Trophoblast cell (in vitro differentiated cells and primary cell): ENCODE measurements at regions not wholly inside any gene's neighbourhood (a gene's known extent, or its start where the extent isn't known, plus 50 kb on each side); places are given as distances from the start of the nearest gene placed in this dataset.

ENCODE experiments used
- DNase-seq, 2 donors: peaks; one replicate each; pipeline ENCODE4 v3.0.0-alpha.2; 2016
- H2AFZ ChIP-seq: 2 replicates; pipeline ENCODE4 v1.6.1; 2013; ENCODE audit warnings: low read length, moderate library complexity, mild to moderate bottlenecking; ENCODE audit not compliant: insufficient read depth, poor library complexity
- H2AK5ac ChIP-seq: 2 replicates; pipeline ENCODE4 v1.6.1; 2013; ENCODE audit warnings: mild to moderate bottlenecking, low read length
- H2BK120ac ChIP-seq: 2 replicates; pipeline ENCODE4 v1.6.1; 2013; ENCODE audit warnings: low read length, mild to moderate bottlenecking, moderate library complexity; ENCODE audit not compliant: insufficient read depth, poor library complexity
- H2BK12ac ChIP-seq: 2 replicates; pipeline ENCODE4 v1.6.1; 2013; ENCODE audit warnings: mild to moderate bottlenecking, low read length, moderate library complexity
- H2BK5ac ChIP-seq: 2 replicates; pipeline ENCODE4 v1.6.1; 2013; ENCODE audit warnings: low read length, low read depth, moderate library complexity, mild to moderate bottlenecking; ENCODE audit not compliant: poor library complexity
- H3K14ac ChIP-seq: 2 replicates; pipeline ENCODE4 v1.6.1; 2013; ENCODE audit warnings: mild to moderate bottlenecking, low read length
- H3K18ac ChIP-seq: 2 replicates; pipeline ENCODE4 v1.6.1; 2013; ENCODE audit warnings: mild to moderate bottlenecking, low read length
- H3K23ac ChIP-seq: 2 replicates; pipeline ENCODE4 v1.6.1; 2013; ENCODE audit warnings: low read length
- H3K27ac ChIP-seq: 2 replicates; pipeline ENCODE4 v1.5.1; 2013; ENCODE audit warnings: low read depth, mild to moderate bottlenecking, inconsistent platforms, low read length, moderate library complexity
- H3K27me3 ChIP-seq: 2 replicates; pipeline ENCODE4 v1.6.1; 2013; ENCODE audit warnings: inconsistent platforms, mild to moderate bottlenecking, low read length, moderate library complexity; ENCODE audit not compliant: insufficient read depth
- H3K36me3 ChIP-seq, 2 experiments: 1 replicate in 1 of 2; 2 replicates in 1 of 2; pipeline ENCODE4 v1.6.1; 2013; ENCODE audit warnings: low read length in 2 of 2, mild to moderate bottlenecking in 2 of 2, moderate library complexity in 1 of 2; ENCODE audit not compliant: insufficient read depth in 2 of 2, control insufficient read depth in 1 of 2
- H3K4ac ChIP-seq: 2 replicates; pipeline ENCODE4 v1.6.1; 2013; ENCODE audit warnings: low read depth, mild to moderate bottlenecking, low read length, moderate library complexity
- H3K4me1 ChIP-seq, 2 experiments: 1 replicate in 1 of 2; 2 replicates in 1 of 2; pipeline ENCODE4 v1.6.1; 2013; ENCODE audit warnings: low read length in 2 of 2, mild to moderate bottlenecking in 2 of 2, moderate library complexity in 1 of 2; ENCODE audit not compliant: insufficient read depth in 2 of 2, control insufficient read depth in 1 of 2
- H3K4me2 ChIP-seq: 2 replicates; pipeline ENCODE4 v1.6.1; 2013; ENCODE audit warnings: inconsistent platforms, mild to moderate bottlenecking, low read length, moderate library complexity
- H3K4me3 ChIP-seq: 2 replicates; pipeline ENCODE4 v1.5.1; 2013; ENCODE audit warnings: mild to moderate bottlenecking, low read depth, low read length, inconsistent platforms
- H3K79me1 ChIP-seq: one replicate; pipeline ENCODE4 v1.6.1; 2013; ENCODE audit warnings: low read length
- H3K79me2 ChIP-seq: 2 replicates; pipeline ENCODE4 v1.6.1; 2013; ENCODE audit warnings: low read length, mild to moderate bottlenecking; ENCODE audit not compliant: control insufficient read depth, insufficient read depth, poor library complexity
- H3K9ac ChIP-seq: 2 replicates; pipeline ENCODE4 v1.6.1; 2013; ENCODE audit warnings: mild to moderate bottlenecking, low read length
- H3K9me3 ChIP-seq: 2 replicates; pipeline ENCODE4 v1.6.1; 2013; ENCODE audit warnings: low read depth, mild to moderate bottlenecking, control low read depth, inconsistent platforms, low read length; ENCODE audit not compliant: insufficient read depth
- H4K12ac ChIP-seq: 2 replicates; pipeline ENCODE4 v1.6.1; 2013; ENCODE audit warnings: low read depth, mild to moderate bottlenecking, low read length, moderate library complexity
- H4K8ac ChIP-seq: 2 replicates; pipeline ENCODE4 v1.6.1; 2013; ENCODE audit warnings: low read depth, mild to moderate bottlenecking, low read length, moderate library complexity
- H4K91ac ChIP-seq: one replicate; pipeline ENCODE4 v1.6.1; 2013; ENCODE audit warnings: low read depth, mild to moderate bottlenecking, low read length, moderate library complexity
- WGBS: extraction: QIAGEN DNeasy Blood & Tissue Kit; methylation state at CpG from one replicate; pipeline ENCODE4 v1.1.7; 2013; ENCODE audit warnings: missing lambda C conversion rate; ENCODE audit not compliant: insufficient read length, insufficient coverage; ENCODE audit errors: extremely low coverage; 5-methylcytosine and 5-hydroxymethylcytosine counted together

DNA sequence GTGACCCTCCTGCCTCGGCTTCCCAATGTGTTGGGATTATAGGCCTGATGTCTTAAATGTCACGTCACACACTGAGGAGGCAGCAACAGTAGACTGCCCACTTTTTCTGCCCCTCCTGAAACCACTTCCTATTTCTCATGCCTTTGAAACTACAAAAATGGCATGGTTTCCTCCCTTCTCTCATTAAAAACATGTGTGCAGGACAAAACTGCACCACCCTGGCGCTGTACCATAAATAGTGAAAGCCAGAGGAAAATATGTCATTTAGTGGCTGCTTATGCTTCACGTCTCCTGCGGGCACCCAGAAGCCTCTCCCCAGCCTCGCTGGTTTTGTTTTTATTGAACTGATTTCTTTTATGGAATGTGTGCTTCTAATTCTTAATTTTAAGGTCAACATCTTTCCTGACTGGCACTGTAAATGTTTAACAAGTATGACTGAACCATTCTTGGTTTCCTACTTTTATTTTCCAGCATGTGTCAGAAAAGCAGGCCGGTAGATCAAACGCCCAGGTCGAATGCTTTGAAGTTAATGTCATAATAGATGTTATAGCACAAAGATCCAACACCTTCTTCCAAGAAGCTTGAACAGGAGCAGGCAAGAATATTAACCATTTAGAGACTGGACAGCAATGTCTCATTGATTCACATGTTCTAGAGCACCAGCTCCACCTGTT is 59.6 kb upstream of the C1orf87 start:
- no peak overlapping the region for H2BK12ac ChIP-seq
- no peaks in the 10 kb centered on the region for H3K79me2 ChIP-seq
- no peaks in the 10 kb centered on the region for H3K4me1 ChIP-seq
- no peak overlapping the region for H3K4me2 ChIP-seq
- H4K91ac ChIP-seq, result no peak overlapping the region
- no peak overlapping the region for H3K18ac ChIP-seq
- no peak overlapping the region for H2AFZ ChIP-seq
- H3K27ac ChIP-seq, result no peak overlapping the region
- H3K27me3 ChIP-seq, result no peaks in the 10 kb centered on the region
- no peaks in the 10 kb centered on the region for H3K9me3 ChIP-seq
- H3K14ac ChIP-seq, result no peak overlapping the region
- H3K4me3 ChIP-seq, result no peak overlapping the region
- H3K4ac ChIP-seq, result no peak overlapping the region
- H2BK5ac ChIP-seq, result no peak overlapping the region
- H4K8ac ChIP-seq, result no peak overlapping the region
- H3K9ac ChIP-seq, result no peak overlapping the region
- no CpG with 5 or more reads among the region's 9 CpGs for WGBS
- no peaks in the 10 kb centered on the region for H3K36me3 ChIP-seq
- no peak overlapping the region for H2BK120ac ChIP-seq
- H3K23ac ChIP-seq, result no peak overlapping the region
- H3K79me1 ChIP-seq, result no peaks in the 10 kb centered on the region
- H2AK5ac ChIP-seq, result no peak overlapping the region
- DNase-seq, result no peak
- H4K12ac ChIP-seq, result no peak overlapping the region

DNA sequence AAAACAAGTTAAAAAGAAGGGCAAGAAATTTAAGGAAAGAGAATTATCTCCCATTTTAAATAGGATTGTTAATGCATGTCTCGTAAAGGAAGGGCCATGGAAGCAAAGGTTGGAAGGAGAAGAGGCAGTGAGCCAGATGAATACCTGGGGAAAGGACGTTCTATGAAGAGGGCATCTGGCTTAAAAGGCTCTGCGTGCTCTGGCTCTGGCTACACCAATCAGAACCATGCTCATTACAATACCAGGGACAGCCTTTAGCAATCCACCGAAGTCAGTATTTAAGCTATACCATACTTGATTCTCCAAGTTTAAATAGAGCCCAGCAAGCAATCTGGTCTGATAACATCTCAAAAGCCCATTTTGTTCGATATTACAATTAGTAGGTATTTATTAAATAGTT is 58.5 kb upstream of the C1orf87 start:
- Histone ChIP-seq H3K79me1 (no peaks in the 10 kb centered on the region), H2AFZ (no peak overlapping the region), H3K18ac (no peak overlapping the region), H3K27ac (no peak overlapping the region), H3K4me3 (no peak overlapping the region), H2BK12ac (no peak overlapping the region), H3K36me3 (no peaks in the 10 kb centered on the region), H2BK120ac (no peak overlapping the region), H3K4me2 (no peak overlapping the region), H4K8ac (no peak overlapping the region), H3K27me3 (no peaks in the 10 kb centered on the region), H4K12ac (no peak overlapping the region), H3K9me3 (no peaks in the 10 kb centered on the region), H3K9ac (no peak overlapping the region), H2BK5ac (no peak overlapping the region), H4K91ac (no peak overlapping the region), H3K79me2 (no peaks in the 10 kb centered on the region), H3K4ac (no peak overlapping the region), H2AK5ac (no peak overlapping the region), H3K4me1 (no peaks in the 10 kb centered on the region), H3K14ac (no peak overlapping the region), H3K23ac (no peak overlapping the region)
- no peak for DNase-seq
- WGBS, result no CpG with 5 or more reads among the region's 5 CpGs

DNA sequence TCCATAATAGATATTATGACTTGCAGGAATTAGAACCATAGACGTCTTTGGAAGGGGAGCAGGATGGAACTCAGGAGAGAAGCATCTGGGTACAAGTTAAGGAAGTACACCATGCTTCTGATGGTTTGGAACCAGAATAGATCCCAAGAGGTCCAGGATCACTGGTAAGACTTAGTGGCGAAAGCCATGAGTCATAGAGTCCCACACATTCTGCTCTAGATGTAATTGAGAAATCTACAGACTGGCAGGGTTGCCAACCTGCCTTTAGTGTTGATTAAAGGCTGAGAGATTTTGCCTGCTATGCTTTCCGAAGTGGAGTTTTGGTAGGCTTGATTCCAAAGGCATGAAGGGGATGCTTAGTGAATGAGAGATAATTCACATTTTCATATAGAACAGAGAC is 57.1 kb upstream of the C1orf87 start:
- Histone ChIP-seq H2BK12ac (no peak overlapping the region), H3K36me3 (no peaks in the 10 kb centered on the region), H2AFZ (no peak overlapping the region), H3K4ac (no peak overlapping the region), H3K18ac (no peak overlapping the region), H4K8ac (no peak overlapping the region), H4K12ac (no peak overlapping the region), H3K4me3 (no peak overlapping the region), H3K4me1 (no peaks in the 10 kb centered on the region), H3K27me3 (no peaks in the 10 kb centered on the region), H3K23ac (no peak overlapping the region), H2AK5ac (no peak overlapping the region), H2BK5ac (no peak overlapping the region), H3K27ac (no peak overlapping the region), H3K79me2 (no peaks in the 10 kb centered on the region), H3K14ac (no peak overlapping the region), H2BK120ac (no peak overlapping the region), H3K79me1 (no peaks in the 10 kb centered on the region), H3K4me2 (no peak overlapping the region), H4K91ac (no peak overlapping the region), H3K9ac (no peak overlapping the region), H3K9me3 (no peaks in the 10 kb centered on the region)
- no CpG with 5 or more reads among the region's 3 CpGs for WGBS
- DNase-seq, result no peak

DNA sequence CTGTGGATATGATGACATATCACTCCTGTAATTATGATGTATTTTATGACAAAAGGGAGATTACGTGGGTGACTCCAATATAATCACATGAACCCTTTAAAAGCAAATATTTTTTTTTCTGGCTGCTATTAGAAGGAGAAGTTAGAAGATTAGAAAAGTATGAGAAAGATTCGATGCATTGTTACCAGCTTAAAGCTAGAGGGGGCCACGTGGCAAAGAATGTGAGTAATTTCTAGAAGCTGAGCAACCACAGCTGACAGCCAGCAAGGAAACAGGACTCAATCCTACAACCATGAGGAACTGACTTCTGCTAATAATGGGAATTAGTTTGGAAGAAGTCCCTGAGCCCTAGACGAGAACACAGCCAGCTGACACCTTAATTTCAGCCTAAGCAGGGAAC is 56.3 kb upstream of the C1orf87 start:
- no peaks in the 10 kb centered on the region for H3K36me3 ChIP-seq
- H3K79me2 ChIP-seq, result no peaks in the 10 kb centered on the region
- H3K4me1 ChIP-seq, result no peaks in the 10 kb centered on the region
- H4K12ac ChIP-seq, result no peak overlapping the region
- no peak overlapping the region for H2BK5ac ChIP-seq
- no peak overlapping the region for H3K18ac ChIP-seq
- H3K14ac ChIP-seq, result no peak overlapping the region
- no peak for DNase-seq
- no peak overlapping the region for H2AFZ ChIP-seq
- no CpG with 5 or more reads among the region's 4 CpGs for WGBS
- H3K27ac ChIP-seq, result no peak overlapping the region
- H3K4ac ChIP-seq, result no peak overlapping the region
- H3K4me3 ChIP-seq, result no peak overlapping the region
- H2BK12ac ChIP-seq, result no peak overlapping the region
- H3K23ac ChIP-seq, result no peak overlapping the region
- no peak overlapping the region for H4K91ac ChIP-seq
- no peaks in the 10 kb centered on the region for H3K27me3 ChIP-seq
- H3K9ac ChIP-seq, result no peak overlapping the region
- H3K9me3 ChIP-seq, result no peaks in the 10 kb centered on the region
- H3K79me1 ChIP-seq, result no peaks in the 10 kb centered on the region
- H4K8ac ChIP-seq, result no peak overlapping the region
- no peak overlapping the region for H2BK120ac ChIP-seq
- no peak overlapping the region for H3K4me2 ChIP-seq
- H2AK5ac ChIP-seq, result no peak overlapping the region
